HT-29 (cell line): ENCODE measurements at regions not wholly inside any gene's neighbourhood (a gene's known extent, or its start where the extent isn't known, plus 50 kb on each side); places are given as distances from the start of the nearest gene placed in this dataset.
A peak's percentile ranks its signal among the peaks of the same experiment; 100 is the strongest.

ENCODE experiments used
- DNase-seq: peaks from one replicate; pipeline ENCODE4 v3.0.0-alpha.2; 2015; ENCODE audit warnings: low spot score

DNA sequence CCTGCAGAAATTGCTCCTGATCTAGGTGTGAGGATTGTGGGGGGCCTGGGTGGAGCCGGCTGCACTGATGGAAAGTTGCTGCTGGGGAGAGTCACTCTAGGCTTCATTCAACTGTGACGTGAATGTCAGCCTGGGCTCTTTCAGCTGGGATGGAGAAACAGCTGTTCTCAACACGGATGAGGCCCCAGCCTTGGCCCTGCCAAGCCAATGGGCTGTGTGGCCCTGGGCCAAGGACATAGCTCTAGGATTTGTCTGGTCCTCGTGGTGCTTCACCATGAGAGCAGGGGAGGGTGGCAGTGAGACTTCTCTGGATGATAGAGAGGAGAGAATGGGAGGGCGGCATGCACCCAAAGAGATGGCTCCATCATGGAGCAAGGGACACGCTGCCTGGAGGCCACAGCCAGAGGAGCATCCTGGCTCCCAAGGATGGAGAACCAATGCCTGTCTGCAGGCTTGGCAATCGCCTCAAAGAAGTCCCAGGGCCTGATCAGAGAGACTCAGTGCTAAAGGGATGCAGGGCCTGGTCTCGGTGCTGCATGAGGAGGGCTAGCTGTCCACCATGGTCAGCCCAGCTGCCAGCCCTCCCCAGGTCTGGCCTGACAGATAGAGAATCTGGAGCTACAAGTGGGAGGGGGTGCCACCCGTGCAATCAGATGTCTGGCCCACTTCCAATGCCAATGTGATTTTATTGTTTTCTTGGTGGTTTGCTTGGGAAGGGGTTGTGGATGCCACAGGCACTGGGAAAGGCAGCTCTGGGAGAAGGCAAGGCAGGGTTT, 141.0 kb downstream of the GADD45G start:
- no peak for DNase-seq

DNA sequence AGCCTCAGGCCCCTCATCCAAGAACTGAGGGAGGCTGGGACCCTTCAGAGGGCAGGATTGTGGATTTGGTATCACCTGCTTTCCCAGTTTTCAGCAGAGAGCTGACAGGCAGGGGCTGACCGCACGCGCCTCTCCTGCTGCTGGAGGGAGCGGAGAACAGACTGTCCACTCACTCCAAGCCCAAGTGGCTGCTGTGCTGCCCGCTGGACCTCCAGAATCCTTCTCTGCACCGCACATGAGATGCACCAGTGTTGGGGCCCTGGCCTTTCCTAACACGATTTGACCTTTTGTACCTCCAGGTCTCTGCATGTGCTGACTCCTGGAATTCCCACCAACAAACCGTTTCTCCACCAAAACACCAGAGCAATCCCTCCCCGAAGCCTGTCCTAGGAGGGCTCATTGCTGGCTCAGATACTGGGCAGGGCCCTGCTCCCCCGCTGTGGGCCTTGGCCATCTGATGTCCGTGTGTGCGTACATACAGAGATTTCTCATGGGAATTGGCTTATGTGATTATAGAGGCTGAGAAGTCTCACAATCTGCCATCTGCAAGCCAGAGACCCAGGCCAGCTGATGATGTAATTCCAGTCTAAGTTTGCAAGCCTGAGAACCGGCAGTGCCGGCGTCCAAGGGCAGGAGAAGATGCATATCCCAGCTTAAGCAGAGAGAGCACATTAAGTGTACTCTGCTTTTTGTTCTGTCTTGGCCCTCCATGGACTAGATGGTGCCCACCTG, 141.7 kb downstream of the GADD45G start:
- no peak for DNase-seq

DNA sequence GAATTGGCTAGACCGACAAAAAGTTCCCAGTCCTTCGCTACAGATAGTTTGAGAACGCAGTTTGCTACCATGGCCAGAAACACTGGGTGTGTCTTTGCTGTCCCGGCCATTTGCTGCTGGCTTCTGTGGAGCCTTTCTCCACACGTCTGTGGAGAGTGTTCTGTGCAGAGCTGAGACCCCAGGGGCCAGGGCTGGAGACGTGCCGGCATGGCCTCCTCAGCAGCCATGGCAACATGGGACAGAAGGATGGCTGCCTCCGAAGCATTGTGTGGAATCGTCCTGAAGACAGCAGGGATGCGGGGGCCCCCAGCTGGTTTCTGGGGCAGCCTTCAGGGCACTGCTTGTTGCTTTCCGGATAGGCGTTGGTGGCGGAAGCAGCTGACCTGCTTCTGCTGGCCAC, 142.8 kb downstream of the GADD45G start:
- DNase-seq: no peak

DNA sequence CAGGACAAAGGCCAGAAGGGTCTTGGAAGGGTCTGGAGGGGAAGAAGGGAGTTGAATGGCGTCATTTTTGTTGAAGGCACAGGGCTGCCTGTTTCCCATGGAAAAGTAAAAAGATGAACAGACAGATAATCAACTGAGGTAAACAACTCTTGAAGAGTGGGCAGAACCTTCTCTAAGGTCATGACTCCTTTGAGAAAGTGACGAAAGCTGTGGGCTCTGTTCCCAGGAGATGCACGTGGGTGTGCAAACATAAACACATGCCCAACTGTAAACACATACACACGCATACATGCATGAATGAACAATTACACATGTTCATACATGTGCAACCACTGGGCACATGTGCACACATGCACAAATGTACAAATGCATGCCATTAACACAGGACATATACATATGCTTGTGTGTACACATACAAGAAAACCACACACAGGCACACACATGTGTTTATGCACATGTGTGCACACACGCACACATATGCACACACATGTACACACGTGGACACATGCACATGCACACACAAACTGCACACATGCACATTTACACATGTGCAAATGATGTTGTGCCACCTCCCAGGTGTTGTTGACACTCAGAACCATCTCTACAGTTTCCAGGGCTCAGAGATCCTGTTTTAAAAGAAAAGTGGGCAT, 143.3 kb downstream of the GADD45G start:
- DNase-seq: no peak

DNA sequence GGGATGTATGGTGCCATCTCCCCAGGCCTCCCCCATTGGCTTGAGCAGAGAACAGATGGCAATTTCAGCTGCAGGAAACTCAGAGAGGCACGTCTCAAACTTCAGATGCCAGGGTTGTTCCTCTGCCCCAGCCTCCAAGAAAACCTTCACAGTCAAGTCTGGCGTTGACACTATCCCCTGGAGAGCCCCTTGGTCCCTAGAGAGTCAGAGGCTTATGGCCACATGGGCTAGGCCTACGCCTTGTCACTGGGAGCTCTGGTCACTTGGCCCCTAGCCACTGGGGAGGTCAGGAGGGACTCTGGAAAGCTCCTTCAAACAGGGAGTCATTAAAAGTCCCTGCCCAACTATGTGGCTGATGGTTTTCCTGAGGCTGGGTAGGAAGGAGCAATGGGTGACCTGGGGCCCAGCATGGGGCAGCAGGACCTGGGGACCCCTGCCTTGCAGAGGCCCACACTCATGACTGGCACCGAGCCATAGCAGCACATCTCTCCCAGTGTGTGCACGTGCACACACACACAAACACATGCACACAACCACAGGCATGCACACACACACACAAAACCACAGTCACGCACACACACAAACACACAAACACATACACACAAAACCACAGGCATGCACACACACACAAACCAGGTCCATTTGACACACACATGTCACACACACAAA, 144.2 kb downstream of the GADD45G start:
- DNase-seq: no peak

DNA sequence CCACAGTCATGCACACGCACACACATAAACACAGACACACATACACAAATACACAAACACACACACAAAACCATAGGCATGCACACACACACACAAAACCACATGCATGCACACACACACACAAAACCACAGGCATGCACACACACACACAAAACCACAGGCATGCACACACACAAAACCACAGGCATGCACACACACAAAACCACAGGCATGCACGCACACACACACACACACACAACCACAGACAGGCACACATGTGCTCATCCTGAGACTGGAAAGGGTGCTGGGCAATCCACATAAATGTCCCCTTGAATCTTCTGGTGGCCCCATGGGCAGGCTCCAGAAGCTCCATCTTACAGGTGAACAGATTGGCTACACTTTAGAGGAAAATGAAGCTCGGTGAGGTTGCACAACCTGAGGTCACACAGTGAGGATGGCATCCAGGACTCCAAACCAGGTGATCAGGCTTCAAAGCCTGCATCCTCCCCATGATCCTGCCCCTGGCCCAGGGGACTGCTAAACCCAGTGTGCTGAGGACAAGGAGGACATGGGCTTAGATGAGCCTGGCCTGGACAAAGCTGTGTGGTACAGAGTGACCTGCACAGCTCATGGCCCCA, 144.8 kb downstream of the GADD45G start:
- DNase-seq: no peak

DNA sequence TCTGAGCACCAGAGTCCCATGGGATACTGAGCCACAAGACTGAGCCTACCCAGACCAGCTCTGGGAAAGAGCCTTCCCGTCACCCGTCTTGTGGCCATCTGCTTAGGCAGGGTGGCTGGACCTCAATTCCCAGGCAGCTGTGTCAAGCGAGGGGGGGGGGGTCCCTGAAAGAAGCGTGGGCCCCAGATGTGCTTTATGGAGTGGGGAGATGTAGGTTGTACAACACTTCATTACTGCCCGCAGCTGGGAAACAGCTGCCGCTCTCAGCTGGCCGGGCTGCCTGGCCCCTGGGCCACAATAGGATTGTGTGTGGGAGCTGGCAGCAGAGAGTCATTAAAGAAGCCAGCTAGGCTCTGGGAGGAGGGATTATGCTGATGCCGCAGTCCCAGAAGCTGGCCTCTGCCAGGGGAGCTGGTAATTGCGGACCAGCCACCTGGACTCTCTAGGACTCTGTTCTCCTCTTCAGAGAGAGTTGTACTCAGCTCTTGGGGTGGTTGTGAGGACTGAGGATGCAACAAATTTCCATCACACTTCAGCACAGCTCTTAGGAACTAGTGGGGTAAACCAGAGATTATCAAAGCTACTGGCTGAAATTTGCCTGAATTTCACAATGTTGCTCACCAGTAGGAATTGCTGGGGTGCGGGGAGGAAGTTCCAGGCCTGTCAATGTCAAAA, 145.4 kb downstream of the GADD45G start:
- no peak for DNase-seq

DNA sequence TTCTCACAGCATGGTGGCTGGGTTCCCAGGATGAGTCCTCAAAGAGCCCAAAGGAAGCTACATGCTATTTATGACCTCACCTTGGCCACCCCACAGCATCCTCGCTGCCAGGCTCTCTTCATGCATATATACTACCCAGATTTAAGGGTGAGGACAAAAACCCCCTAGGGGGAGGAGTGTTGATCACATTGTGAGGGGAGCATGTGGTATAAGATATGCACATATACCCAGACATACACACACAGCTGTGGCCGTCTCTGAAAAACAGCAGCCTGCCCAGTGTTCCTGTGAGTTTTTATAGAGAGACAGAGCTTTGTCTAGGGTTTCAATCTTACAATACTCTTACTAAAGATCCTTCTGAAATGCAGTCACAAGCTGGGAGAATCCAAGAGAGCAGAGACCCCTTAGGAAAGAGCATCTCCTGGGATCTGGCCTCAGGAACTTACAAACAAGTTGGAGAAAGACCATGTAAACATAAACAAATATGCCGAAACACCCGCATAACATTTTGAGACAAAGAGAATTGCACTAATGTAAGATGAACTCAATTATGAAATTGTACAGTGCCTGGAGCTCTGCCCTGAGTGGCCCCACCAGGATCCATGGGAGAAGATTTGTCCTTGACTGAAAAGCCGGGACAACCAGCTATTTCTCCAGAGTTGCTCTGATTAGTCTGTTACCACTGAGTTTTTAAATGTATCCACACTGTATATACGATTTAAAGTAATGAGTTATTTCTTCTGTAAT, 146.4 kb downstream of the GADD45G start:
- no peak for DNase-seq

DNA sequence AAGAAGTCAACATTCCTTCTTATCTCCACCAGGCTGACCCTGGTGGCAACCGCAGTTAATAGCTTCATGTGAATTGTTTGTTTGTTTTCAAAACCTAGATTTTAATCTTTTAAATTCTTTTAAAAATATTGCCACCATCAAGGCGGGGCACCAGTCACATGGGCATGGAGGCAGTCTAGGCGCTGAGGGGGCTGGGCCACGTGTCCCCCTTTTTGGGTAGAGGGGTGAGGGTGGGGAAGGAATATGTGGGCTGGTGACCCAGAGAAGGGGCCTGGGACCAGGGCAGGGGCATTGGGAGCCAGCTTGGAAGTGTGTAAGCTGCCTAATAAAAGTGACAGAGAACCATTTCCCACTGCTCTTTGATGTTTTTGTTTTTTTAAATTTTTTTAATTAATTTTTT, 147.3 kb downstream of the GADD45G start:
- no peak for DNase-seq

DNA sequence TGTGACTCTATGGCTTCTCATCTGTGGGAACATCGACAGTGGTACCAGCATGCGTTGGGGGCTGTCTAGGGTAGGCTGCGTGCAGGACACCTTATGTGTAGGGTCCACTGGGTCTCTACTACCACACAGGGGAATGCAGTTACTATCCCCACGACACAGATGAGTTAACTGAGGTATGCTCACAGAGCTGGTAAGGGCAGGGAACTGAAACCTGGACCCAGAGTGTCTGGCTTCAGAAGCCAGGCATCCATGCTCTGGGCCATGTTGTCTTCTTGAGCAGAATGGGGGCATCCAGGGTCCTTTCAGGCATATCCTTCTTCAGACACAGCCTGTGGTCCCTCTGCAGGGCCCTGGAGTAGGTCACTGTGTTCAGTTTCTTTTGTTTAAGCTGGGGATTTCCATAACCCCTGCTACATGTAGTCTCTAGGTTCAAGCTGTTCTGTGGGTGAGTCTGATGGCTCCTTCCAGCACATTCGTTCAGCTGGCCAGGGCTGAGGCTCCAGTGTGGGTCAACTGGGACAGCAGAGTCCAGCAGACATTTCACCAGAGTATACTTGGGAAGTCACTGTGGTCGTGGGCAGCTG, 148.8 kb downstream of the GADD45G start:
- DNase-seq: no peak

DNA sequence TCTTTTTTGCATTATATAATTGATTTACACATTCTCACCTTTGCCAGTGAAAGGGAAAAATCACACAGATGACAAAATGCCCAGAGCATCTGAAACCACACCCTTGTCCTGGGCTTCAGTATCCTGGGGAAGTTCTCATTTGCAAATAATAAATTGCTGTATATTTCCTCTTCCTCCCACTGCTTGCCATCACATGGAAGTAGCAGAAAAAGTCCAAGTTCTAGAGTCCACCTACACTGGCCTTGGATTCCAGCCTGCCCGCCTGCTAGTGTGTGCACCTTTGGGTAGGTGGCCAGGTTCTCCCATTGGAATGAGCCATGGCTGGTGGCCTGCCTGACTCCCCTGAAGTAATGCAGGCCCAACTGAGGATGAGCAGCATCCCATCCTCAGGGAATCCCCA, 149.4 kb downstream of the GADD45G start:
- DNase-seq: no peak

DNA sequence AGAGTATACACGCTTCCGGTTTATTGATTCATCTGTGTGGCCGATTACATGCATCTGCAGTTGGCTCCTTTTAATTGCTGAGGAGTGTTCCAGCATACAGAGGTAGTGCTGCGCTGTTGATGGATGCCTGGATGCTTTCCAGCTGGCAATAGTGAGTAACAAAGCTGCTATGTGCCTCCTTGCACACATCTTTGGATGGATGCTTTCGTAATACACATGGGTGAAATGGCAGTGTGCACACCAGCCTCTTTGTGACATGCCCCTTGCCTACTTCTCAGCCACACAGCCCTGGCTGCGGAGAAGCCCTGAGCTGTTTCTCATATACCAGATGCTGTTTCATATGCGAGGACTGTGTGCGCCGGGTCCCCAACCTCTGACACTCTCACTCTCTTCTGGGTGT, 151.0 kb downstream of the GADD45G start:
- DNase-seq: peak; percentile 14

DNA sequence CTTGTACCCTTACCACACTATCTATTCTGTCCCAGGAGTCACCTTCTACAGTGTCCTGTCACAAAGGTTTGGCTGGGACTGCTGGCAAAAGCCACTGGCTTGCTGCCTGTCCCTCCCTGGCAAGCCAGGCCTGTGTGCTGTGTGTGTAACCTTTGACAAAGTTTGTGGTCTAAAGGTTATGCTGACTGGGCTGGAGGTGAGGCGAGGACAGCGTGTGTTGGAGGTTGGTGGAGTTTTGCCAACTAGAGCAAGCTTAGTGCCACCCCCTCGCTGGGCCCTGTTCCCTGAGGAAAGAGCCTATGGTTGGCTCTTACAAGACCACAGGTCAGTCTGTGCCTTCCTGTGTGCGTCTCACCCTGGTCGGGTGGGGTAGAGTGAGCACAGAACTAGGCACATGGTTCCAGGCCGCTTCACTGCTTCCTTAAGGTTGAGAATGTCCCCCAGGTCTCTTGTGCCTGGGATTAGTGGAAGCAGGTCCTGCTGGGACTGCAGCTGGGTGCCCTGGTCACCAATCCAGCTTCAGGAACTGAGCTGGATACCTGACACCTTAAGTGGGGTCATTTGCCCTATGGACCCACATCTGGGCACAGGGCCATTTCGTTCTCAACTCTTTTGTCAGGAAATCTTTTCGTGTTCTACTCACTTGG, 152.2 kb downstream of the GADD45G start:
- DNase-seq: no peak

DNA sequence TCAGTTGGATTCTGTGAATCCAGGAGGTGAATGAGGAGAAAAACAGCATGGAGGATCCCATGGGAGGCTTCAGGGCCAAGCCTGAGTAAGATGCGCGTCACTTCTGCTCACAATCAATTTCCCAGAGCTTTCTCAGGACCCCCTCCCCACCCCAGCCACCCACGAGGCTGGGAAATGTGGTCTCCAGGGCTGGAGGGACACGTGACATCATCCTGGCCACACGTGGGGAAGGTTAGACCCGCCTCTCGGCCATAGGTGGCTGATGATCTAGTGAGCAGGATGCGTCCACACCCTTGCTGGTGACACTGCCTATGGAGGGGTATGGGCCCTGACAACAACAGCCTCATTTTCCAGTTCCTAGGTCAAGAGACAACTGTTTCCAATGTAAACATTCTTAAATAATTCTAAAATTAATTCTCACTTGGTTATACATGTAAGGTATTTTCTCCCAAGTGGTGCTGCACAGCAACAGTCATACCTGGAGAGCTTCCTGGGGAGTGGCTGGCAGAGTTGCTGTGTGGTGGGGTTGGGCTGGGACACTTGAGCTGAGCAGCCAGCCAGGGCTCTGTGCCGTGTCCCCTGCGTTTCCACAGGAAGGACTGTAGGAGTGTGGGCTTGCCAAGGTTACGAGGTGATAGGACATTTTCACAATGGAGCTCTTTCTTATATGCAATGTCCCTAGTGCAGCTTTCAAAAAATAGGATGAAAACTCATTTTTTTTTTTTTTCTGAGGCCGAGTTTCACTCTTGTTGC, 153.1 kb downstream of the GADD45G start:
- DNase-seq: no peak

DNA sequence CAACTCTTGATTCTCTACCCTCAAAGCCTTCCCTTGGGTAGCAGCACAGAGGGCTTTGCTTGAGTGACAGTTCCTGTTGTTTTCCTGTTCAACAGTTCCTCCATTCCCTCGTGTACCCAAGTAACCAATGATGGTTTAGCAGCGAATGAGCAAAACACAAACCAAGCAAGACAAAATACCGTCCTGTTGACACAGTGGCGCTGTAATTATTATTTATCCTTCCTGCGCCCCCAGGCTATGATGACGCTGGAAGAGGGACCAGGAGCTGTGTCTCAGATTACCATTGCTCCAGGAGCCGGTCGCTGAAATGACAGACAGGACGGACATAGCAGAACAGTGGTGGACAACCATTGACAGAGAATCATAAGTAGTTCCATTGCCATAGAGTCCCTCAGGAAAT, 154.8 kb downstream of the GADD45G start:
- DNase-seq: no peak

DNA sequence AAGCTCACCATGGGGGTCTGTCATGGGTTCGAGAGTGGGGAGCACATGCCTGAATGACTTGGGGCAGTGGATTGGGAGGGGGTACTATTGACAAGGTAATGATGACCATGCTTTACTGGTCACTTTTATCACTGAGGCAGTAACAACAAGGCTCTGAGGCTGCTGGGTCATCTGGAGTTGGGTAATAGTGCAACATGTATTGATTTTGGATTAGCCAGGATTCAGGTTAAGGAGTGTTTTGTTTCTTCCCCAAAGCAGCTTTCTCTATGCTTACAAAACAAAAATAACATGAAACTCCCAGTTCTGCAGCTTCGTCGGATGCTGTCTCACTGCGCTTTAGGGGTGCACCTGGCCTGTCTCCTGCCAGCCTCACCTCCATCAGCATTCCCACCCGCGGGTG, 155.3 kb downstream of the GADD45G start:
- DNase-seq: no peak

DNA sequence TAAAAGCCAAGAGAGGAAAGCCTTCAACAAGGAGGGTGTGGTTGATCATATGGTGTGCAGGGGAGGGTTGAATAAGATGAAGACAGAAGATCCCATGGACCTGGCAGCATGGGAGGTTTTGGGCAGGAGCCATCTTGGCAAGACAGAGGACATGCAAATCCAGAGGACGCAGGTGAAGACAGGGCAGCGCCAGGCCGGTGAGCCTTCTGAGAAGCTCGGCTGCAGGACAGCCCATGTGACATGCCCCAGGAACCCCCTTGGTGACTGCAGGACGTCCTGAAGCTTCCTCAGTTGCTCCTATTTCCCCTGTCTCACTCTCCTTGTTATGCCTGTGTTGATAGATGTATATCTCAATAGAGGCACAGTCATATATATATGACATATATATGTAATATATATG, 159.4 kb downstream of the GADD45G start:
- DNase-seq: no peak

DNA sequence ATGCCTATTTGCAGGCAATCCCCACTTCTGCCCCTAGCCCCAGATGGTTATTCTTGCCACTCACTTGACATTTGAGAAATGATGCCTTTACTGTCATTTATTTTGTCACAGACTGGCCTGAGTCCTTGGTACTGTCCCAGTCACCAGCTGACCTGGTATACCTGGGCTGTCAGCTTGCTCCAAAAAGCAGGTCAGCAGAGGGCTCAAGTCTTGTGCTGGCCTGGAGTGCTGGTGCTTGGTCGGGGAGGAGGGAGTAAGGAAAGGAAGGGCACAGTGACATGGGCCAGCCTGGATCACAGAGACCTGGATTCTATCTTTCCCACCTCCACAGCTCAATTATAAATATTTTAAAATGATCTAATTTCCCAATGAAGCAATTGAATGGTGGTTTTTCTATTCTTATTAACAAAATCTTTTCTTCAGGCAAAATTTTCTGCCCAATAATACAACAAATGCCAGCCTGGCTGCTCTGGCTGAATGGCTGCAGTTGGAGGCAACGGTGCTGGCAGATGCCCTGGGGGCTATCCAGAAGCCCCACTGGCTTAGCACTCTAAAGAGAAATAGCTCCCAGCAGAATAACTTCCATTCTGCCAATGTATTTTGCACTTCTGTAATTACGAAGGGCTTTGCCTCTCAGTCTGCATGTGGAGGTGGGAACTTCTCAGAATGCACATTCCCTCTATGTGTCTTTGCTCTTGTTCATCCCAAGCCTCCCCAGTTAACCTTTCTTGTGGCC, 160.6 kb downstream of the GADD45G start:
- DNase-seq: no peak
